K562 (cell line): ENCODE measurements at regions not wholly inside any gene's neighbourhood (a gene's known extent, or its start where the extent isn't known, plus 50 kb on each side); places are given as distances from the start of the nearest gene placed in this dataset.

Experiments used
- ATAC-seq: fragments of 200-7000 bp; cut with Tn5 transposase; 3 replicates; pipeline ENCODE4 v1.9.1; 2020; ENCODE audit warnings: moderate library complexity
- BruUV-seq: library from RNA; stranded (reverse); fragments of 400-500 nt; replicated peaks from 2 replicates; lab custom pipeline; 2021; lab: Mats Ljungman, UMichigan
- CTCF ChIA-PET: fragments of 300-600 bp; formaldehyde crosslinking; extraction: SDS; loops from one replicate; lab custom pipeline; 2021; ENCODE audit warnings: low intra/inter-chr PET ratio; lab: Yijun Ruan, JAX
- POLR2A ChIA-PET: fragments of 300-600, 350-650 bp; sonication (Branson Sonifier 250); formaldehyde crosslinking; extraction: SDS; loops from one replicate; lab custom pipeline; 2021; ENCODE audit warnings: antibody characterized with exemption, inconsistent platforms; lab: Yijun Ruan, JAX
- DNase-seq, 4 experiments: peaks; one replicate each; pipeline versions ENCODE4 v3.0.0 to v3.0.0-alpha.2; 2011 to 2018; ENCODE audit warnings: low spot score in 3 of 4, mixed read lengths in 3 of 4; ENCODE audit errors: extremely low read depth in 1 of 4
- FAIRE-seq: peaks from 2 replicates; lab custom pipeline; 2011; peaks lifted over from hg19 to GRCh38; lab: Jason Lieb, UNC
- H2AFZ ChIP-seq: 2 replicates; pipeline ENCODE4 v1.6.0; 2011; ENCODE audit warnings: low read depth, low read length, control low read depth, inconsistent platforms
- H3K27ac ChIP-seq: fragments of 200-600 bp; 3 replicates; pipeline ENCODE4 v1.8.0; 2011; ENCODE audit warnings: low read depth, mild to moderate bottlenecking, control low read depth, inconsistent platforms, low read length, moderate library complexity, mixed read lengths; ENCODE audit errors: extremely low read depth
- H3K27me3 ChIP-seq, 2 experiments: fragments of 300-600 bp in 1 of 2; 2 replicates in 1 of 2; 3 replicates in 1 of 2; pipeline versions ENCODE4 v1.6.0 to v1.8.0; 2011; ENCODE audit warnings: inconsistent platforms in 2 of 2, low read length in 2 of 2, mild to moderate bottlenecking in 1 of 2, mixed read lengths in 1 of 2, moderate library complexity in 1 of 2; ENCODE audit not compliant: control insufficient read depth in 2 of 2, insufficient read depth in 2 of 2
- H3K36me3 ChIP-seq: fragments of 300-600 bp; 3 replicates; pipeline ENCODE4 v1.8.0; 2011; ENCODE audit warnings: mild to moderate bottlenecking, low read length, inconsistent platforms; ENCODE audit not compliant: control insufficient read depth, insufficient read depth
- H3K4me1 ChIP-seq, 2 experiments: fragments of 200-600 bp in 1 of 2; replicated peaks in 1 of 2; 2 replicates in 1 of 2; 3 replicates in 1 of 2; pipeline versions ENCODE4 v1.5.1 to v1.8.0; 2011; ENCODE audit warnings: inconsistent platforms in 2 of 2, low read length in 2 of 2, mild to moderate bottlenecking in 1 of 2, mixed read lengths in 1 of 2, moderate library complexity in 1 of 2; ENCODE audit not compliant: control insufficient read depth in 2 of 2, insufficient read depth in 2 of 2
- H3K4me2 ChIP-seq: 2 replicates; pipeline ENCODE4 v1.6.1; 2011; ENCODE audit warnings: low read length, control low read depth, inconsistent platforms, mixed read lengths; ENCODE audit not compliant: insufficient read depth
- H3K4me3 ChIP-seq: fragments of 200-600 bp; sonication (generic), shearing (Covaris generic); 2 replicates; pipeline ENCODE4 v1.5.1; 2016; ENCODE audit warnings: control low read depth, inconsistent platforms
- H3K79me2 ChIP-seq: fragments of 200-600 bp; 3 replicates; pipeline ENCODE4 v1.8.0; 2011; ENCODE audit warnings: low read length, inconsistent platforms; ENCODE audit not compliant: control insufficient read depth, insufficient read depth
- H3K9ac ChIP-seq, 2 experiments: 2 replicates each; pipeline versions ENCODE4 v1.6.0 to v1.6.1; 2011; ENCODE audit warnings: low read depth in 2 of 2, low read length in 2 of 2, control low read depth in 1 of 2, inconsistent platforms in 1 of 2, mild to moderate bottlenecking in 1 of 2, mixed read lengths in 1 of 2; ENCODE audit not compliant: insufficient read depth in 1 of 2
- H3K9me1 ChIP-seq: one replicate; pipeline ENCODE4 v1.6.0; 2011; ENCODE audit warnings: inconsistent platforms, mild to moderate bottlenecking, low read length, moderate library complexity; ENCODE audit not compliant: control insufficient read depth, insufficient read depth
- H3K9me3 ChIP-seq: replicated peaks from 2 replicates; pipeline ENCODE4 v1.5.1; 2011; ENCODE audit warnings: low read depth, low read length, inconsistent platforms; ENCODE audit not compliant: control insufficient read depth, insufficient read depth
- H4K20me1 ChIP-seq: replicated peaks from 2 replicates; pipeline ENCODE4 v1.6.1; 2011; ENCODE audit warnings: low read length, inconsistent platforms, mixed read lengths; ENCODE audit not compliant: control insufficient read depth, insufficient read depth
- CREM ChIP-seq: IDR thresholded peaks from 2 replicates; pipeline ENCODE4 v1.6.1; 2014; ENCODE audit warnings: antibody characterized with exemption, low read depth
- STAT6 ChIP-seq: sonication (generic); formaldehyde crosslinking; IDR thresholded peaks from 2 replicates; pipeline ENCODE4 v1.8.1; 2023; ENCODE audit warnings: mild to moderate bottlenecking, missing genetic modification reagents
- TCF15 ChIP-seq: fragments of 250-450 bp; sonication (Bioruptor Pico); IDR thresholded peaks from 2 replicates; pipeline ENCODE4 v1.8.0; 2022; ENCODE audit warnings: moderate library complexity, mild to moderate bottlenecking, inconsistent platforms
- ZNF175 ChIP-seq: fragments of 200-800 bp; sonication (Bioruptor generic); IDR thresholded peaks from 2 replicates; pipeline ENCODE4 v1.6.1; 2016; ENCODE audit warnings: low read depth, mild to moderate bottlenecking, missing genetic modification characterization, missing compliant biosample characterization
- ZNF232 ChIP-seq: sonication (generic); formaldehyde crosslinking; IDR thresholded peaks from 2 replicates; pipeline ENCODE4 v1.8.0; 2022; ENCODE audit warnings: mild to moderate bottlenecking, missing genetic modification reagents
- ZNF584 ChIP-seq: fragments of 200-800 bp; sonication (Bioruptor generic); IDR thresholded peaks from 2 replicates; pipeline ENCODE4 v1.6.1; 2016; ENCODE audit warnings: low read depth, mild to moderate bottlenecking, missing genetic modification characterization, missing compliant biosample characterization
- WGBS: fragments of 100-300 bp; shearing (Covaris generic); methylation state at CpG from one replicate; pipeline ENCODE4 v1.1.6; 2016; ENCODE audit warnings: low coverage, mixed read lengths; ENCODE audit not compliant: insufficient coverage; ENCODE audit errors: missing lambda C conversion rate; 5-methylcytosine and 5-hydroxymethylcytosine counted together
- in situ Hi-C: fragments of 300-500 bp; cut with MboI; formaldehyde crosslinking; loops from 4 replicates; pipeline ENCODE4 v1.15.0; 2018; ENCODE audit warnings: inconsistent platforms, mixed read lengths
- intact Hi-C: fragments of 100-400 bp; cut with micrococcal nuclease; formaldehyde crosslinking; loops from 2 replicates; pipeline ENCODE4 v1.14.2; 2022

- in situ Hi-C loops (no loop called here), intact Hi-C loops (no loop called here)
- Histone ChIP-seq H3K27me3 (no peaks in the 10 kb centered on the region), H3K9me1 (no peaks in the 10 kb centered on the region), H3K79me2 (no peaks in the 10 kb centered on the region), H3K4me1 (peaks cover 0 to 8% of the 10 kb centered on the region in 2 experiments; a peak in 3 of 5 replicates), H3K36me3 (no peaks in the 10 kb centered on the region), H3K4me3 (no peak overlapping the region), H3K4me2 (no peak overlapping the region; the same call in 1 of the 2 replicates), H3K9me3 (no peaks in the 10 kb centered on the region), H2AFZ (peak overlapping the region; percentile 94), H3K27ac (no peak overlapping the region), H3K9ac (no peak overlapping the region; a peak in 2 of 4 replicates), H4K20me1 (no peaks in the 10 kb centered on the region)
- FAIRE-seq (no peak), ATAC-seq (peak; percentile 60), DNase-seq (peak in 2 of 4 experiments; percentile 11 to 17)
- BruUV-seq, result no TSS peak
- ChIA-PET CTCF (no interaction called here), POLR2A (no interaction called here)
- WGBS, result 45% methylated on average over 2 of the region's 5 CpGs
- no peak for TF ChIP-seq TCF15 (CRISPR knock-in tag)
- no peak for TF ChIP-seq ZNF232 (CRISPR knock-in tag)
- TF ChIP-seq CREM, result peak; percentile 27; the same call in 1 of the 2 replicates
- peak; percentile 56; the same call in 1 of the 2 replicates for TF ChIP-seq ZNF175 (CRISPR knock-in tag)
- no peak for TF ChIP-seq STAT6 (CRISPR knock-in tag)
- TF ChIP-seq ZNF584 (CRISPR knock-in tag), result peak; percentile 57; the same call in 1 of the 2 replicates
Measured at GRCh38 chr18:57915865-57916582, 112.9 kb upstream of the ATP8B1 start.
